ENCODE measurements at regions not wholly inside any gene's neighbourhood (a gene's known extent, or its start where the extent isn't known, plus 50 kb on each side); places are given as distances from the start of the nearest gene placed in this dataset.

DNA sequence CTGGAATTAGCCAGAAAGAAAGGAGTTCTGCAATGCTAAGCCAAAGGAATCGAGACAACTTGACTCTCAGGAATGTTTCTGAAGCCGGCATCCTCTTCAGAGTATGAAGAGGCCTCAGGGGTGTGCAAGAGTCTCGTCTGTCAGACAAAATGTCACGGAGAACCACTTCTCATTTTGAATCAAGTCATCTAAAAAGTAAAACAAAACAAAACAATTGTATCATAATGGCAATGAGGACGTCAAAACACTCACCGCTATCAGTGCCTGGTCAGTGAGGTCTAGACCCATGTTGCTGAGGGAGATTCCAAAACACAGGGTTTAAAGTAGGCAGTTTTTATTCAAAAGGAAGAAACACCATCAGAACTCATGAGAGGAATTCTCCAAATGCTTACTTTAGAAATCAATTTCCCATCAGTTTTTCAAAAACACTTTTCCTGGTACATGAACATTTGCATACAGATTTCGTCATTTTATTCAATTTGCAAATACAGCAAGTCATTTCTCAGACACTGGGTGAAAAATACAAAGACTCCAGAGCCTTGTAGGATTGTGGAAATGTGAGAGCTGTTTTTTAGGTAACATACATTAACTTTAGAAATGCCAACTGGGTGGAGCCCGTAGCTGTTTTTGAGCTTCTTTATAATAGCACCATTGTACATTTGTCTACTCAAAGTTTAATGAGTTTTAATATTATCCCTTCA, 89.5 kb upstream of the MAP3K1 start:
- TF ChIP-seq, protein P1, sequence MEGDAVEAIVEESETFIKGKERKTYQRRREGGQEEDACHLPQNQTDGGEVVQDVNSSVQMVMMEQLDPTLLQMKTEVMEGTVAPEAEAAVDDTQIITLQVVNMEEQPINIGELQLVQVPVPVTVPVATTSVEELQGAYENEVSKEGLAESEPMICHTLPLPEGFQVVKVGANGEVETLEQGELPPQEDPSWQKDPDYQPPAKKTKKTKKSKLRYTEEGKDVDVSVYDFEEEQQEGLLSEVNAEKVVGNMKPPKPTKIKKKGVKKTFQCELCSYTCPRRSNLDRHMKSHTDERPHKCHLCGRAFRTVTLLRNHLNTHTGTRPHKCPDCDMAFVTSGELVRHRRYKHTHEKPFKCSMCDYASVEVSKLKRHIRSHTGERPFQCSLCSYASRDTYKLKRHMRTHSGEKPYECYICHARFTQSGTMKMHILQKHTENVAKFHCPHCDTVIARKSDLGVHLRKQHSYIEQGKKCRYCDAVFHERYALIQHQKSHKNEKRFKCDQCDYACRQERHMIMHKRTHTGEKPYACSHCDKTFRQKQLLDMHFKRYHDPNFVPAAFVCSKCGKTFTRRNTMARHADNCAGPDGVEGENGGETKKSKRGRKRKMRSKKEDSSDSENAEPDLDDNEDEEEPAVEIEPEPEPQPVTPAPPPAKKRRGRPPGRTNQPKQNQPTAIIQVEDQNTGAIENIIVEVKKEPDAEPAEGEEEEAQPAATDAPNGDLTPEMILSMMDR (IDR thresholded peaks at IDR 0.05 in 4 of 5, conservative IDR thresholded peaks at IDR 0.05 in 1 of 5) = no peak
- no peak for TF ChIP-seq POLR2A (IDR thresholded peaks at IDR 0.05)

Measured in gastrocnemius medialis (tissue), 4 donors.